ENCODE measurements at regions not wholly inside any gene's neighbourhood (a gene's known extent, or its start where the extent isn't known, plus 50 kb on each side); places are given as distances from the start of the nearest gene placed in this dataset.

- Histone ChIP-seq H3K4me3 (replicated peaks in 1 of 3; ENCODE audit: insufficient read depth in 1 of 3, low read depth in 1 of 3, low read length in 3 of 3) (no peak overlapping the region), H3K27me3 (ENCODE audit: control insufficient read depth in 2 of 2, insufficient read depth in 2 of 2, low read length in 2 of 2) (no peaks in the 10 kb centered on the region), H3K79me2 (ENCODE audit: control insufficient read depth, insufficient read depth, low read length) (no peaks in the 10 kb centered on the region), H3K9ac (replicated peaks; ENCODE audit: extremely low read depth, insufficient read depth, low read length) (no peak overlapping the region), H3K4me1 (ENCODE audit: control insufficient read depth, extremely low read depth, insufficient read depth, low read length) (no peaks in the 10 kb centered on the region), H3K9me3 (replicated peaks; ENCODE audit: control insufficient read depth, insufficient read depth, low read length) (no peaks in the 10 kb centered on the region), H4K20me1 (replicated peaks; ENCODE audit: control insufficient read depth, extremely low read depth, insufficient read depth, low read length) (no peaks in the 10 kb centered on the region), H3K9me1 (replicated peaks; ENCODE audit: control insufficient read depth, extremely low read depth, insufficient read depth, low read length) (no peaks in the 10 kb centered on the region), H3K36me3 (ENCODE audit: control insufficient read depth in 2 of 2, extremely low read depth in 1 of 2, insufficient read depth in 2 of 2, low read length in 2 of 2) (no peaks in the 10 kb centered on the region), H3K4me2 (ENCODE audit: insufficient read depth, low read length) (no peak overlapping the region), H3K27ac (ENCODE audit: insufficient read depth, low read depth, low read length) (no peak overlapping the region), H2AFZ (ENCODE audit: low read depth, low read length) (no peak overlapping the region)
- POLR2A ChIA-PET, result no interaction called here
- DNase-seq (ENCODE audit: low read depth, low spot score) (no peak), FAIRE-seq (no peak)
- TF ChIP-seq FOS (IDR thresholded peaks at IDR 0.05; ENCODE audit: borderline replicate concordance, insufficient read depth, low read length) (no peak), CTCF (IDR thresholded peaks at IDR 0.05; ENCODE audit: extremely low read depth in 1 of 2, insufficient read depth in 1 of 2, low read depth in 1 of 2, low read length in 2 of 2) (no peak), EZH2 (IDR thresholded peaks at IDR 0.05; ENCODE audit: borderline replicate concordance, low read depth, low read length, severe bottlenecking) (no peak), POLR2AphosphoS5 (IDR thresholded peaks at IDR 0.05; ENCODE audit: insufficient read depth, low read depth, low read length) (no peak), MYC (IDR thresholded peaks at IDR 0.05; ENCODE audit: low read depth, low read length) (no peak), POLR2A (IDR thresholded peaks at IDR 0.05; ENCODE audit: low read depth, low read length) (no peak), JUN (IDR thresholded peaks at IDR 0.05; ENCODE audit: borderline replicate concordance, insufficient read depth, insufficient read length, low read depth) (no peak)
- dilution Hi-C loops (cut with MboI; ENCODE audit: extremely low pct_ligation_motif_present, low sequenced_read_pairs), result no loop called here
- CTCF ChIA-PET, result no interaction called here
- intact Hi-C loops (cut with micrococcal nuclease), result no loop called here
- BruUV-seq (replicated peaks), result no TSS peak
Measured at GRCh38 chrX:131201986-131202385, 87.1 kb downstream of the IGSF1 start.

GRCh38 chrX:131199091-131199490, 90.0 kb downstream of the IGSF1 start:
- Histone ChIP-seq H3K9me1 (replicated peaks; ENCODE audit: control insufficient read depth, extremely low read depth, insufficient read depth, low read length) (no peaks in the 10 kb centered on the region), H2AFZ (ENCODE audit: low read depth, low read length) (no peak overlapping the region), H3K4me3 (replicated peaks in 1 of 3; ENCODE audit: insufficient read depth in 1 of 3, low read depth in 1 of 3, low read length in 3 of 3) (no peak overlapping the region), H3K9ac (replicated peaks; ENCODE audit: extremely low read depth, insufficient read depth, low read length) (no peak overlapping the region), H3K79me2 (ENCODE audit: control insufficient read depth, insufficient read depth, low read length) (no peaks in the 10 kb centered on the region), H4K20me1 (replicated peaks; ENCODE audit: control insufficient read depth, extremely low read depth, insufficient read depth, low read length) (no peaks in the 10 kb centered on the region), H3K9me3 (replicated peaks; ENCODE audit: control insufficient read depth, insufficient read depth, low read length) (no peaks in the 10 kb centered on the region), H3K27me3 (ENCODE audit: control insufficient read depth in 2 of 2, insufficient read depth in 2 of 2, low read length in 2 of 2) (no peaks in the 10 kb centered on the region), H3K27ac (ENCODE audit: insufficient read depth, low read depth, low read length) (no peak overlapping the region), H3K4me1 (ENCODE audit: control insufficient read depth, extremely low read depth, insufficient read depth, low read length) (no peaks in the 10 kb centered on the region), H3K4me2 (ENCODE audit: insufficient read depth, low read length) (no peak overlapping the region), H3K36me3 (ENCODE audit: control insufficient read depth in 2 of 2, extremely low read depth in 1 of 2, insufficient read depth in 2 of 2, low read length in 2 of 2) (no peaks in the 10 kb centered on the region)
- intact Hi-C loops (cut with micrococcal nuclease), result no loop called here
- dilution Hi-C loops (cut with MboI; ENCODE audit: extremely low pct_ligation_motif_present, low sequenced_read_pairs), result no loop called here
- no TSS peak for BruUV-seq (replicated peaks)
- ChIA-PET CTCF (no interaction called here), POLR2A (no interaction called here)
- DNase-seq (ENCODE audit: low read depth, low spot score), result no peak
- TF ChIP-seq EZH2 (IDR thresholded peaks at IDR 0.05; ENCODE audit: borderline replicate concordance, low read depth, low read length, severe bottlenecking) (no peak), GATA2 (IDR thresholded peaks at IDR 0.05; ENCODE audit: insufficient read depth, insufficient read length, low read depth, low read length) (no peak), JUN (IDR thresholded peaks at IDR 0.05; ENCODE audit: borderline replicate concordance, insufficient read depth, insufficient read length, low read depth) (no peak), POLR2A (IDR thresholded peaks at IDR 0.05; ENCODE audit: low read depth, low read length) (no peak), FOS (IDR thresholded peaks at IDR 0.05; ENCODE audit: borderline replicate concordance, insufficient read depth, low read length) (no peak), MAX (IDR thresholded peaks at IDR 0.05; ENCODE audit: insufficient read depth, insufficient read length) (no peak), CTCF (IDR thresholded peaks at IDR 0.05; ENCODE audit: extremely low read depth in 1 of 2, insufficient read depth in 1 of 2, low read depth in 1 of 2, low read length in 2 of 2) (no peak), POLR2AphosphoS5 (IDR thresholded peaks at IDR 0.05; ENCODE audit: insufficient read depth, low read depth, low read length) (no peak), MYC (IDR thresholded peaks at IDR 0.05; ENCODE audit: low read depth, low read length) (no peak)
- FAIRE-seq, result no peak

Measured in endothelial cell of umbilical vein (primary cell).